Right lobe of liver (tissue), 4 donors: ENCODE measurements at regions not wholly inside any gene's neighbourhood (a gene's known extent, or its start where the extent isn't known, plus 50 kb on each side); places are given as distances from the start of the nearest gene placed in this dataset.

Experiments
- POLR2A ChIP-seq: fragments of 450-650 bp; IDR thresholded peaks from one replicate; pipeline ENCODE4 v1.6.1; 2017; ENCODE audit warnings: antibody characterized with exemption, mild to moderate bottlenecking
- TF ChIP-seq, protein P1 (sequence below), 4 donors: fragments of 200-600 bp in 3 of 4; fragments of 450-650 bp in 1 of 4; IDR thresholded peaks; one replicate each; pipeline versions ENCODE4 v1.5.1 to v1.8.0; 2016 to 2022; ENCODE audit warnings: antibody characterized with exemption in 4 of 4, mild to moderate bottlenecking in 2 of 4
- donor health status: DM: no; HTN: no; CAD: no.
- donor health status: DM: no; HTN: no; CAD: no.
- donor health status: DM: no; HTN: yes; CAD: no.

GRCh38 chr11:81432333-81432732 is 1301.3 kb downstream of the FAM181B start:
- TF ChIP-seq, protein P1, sequence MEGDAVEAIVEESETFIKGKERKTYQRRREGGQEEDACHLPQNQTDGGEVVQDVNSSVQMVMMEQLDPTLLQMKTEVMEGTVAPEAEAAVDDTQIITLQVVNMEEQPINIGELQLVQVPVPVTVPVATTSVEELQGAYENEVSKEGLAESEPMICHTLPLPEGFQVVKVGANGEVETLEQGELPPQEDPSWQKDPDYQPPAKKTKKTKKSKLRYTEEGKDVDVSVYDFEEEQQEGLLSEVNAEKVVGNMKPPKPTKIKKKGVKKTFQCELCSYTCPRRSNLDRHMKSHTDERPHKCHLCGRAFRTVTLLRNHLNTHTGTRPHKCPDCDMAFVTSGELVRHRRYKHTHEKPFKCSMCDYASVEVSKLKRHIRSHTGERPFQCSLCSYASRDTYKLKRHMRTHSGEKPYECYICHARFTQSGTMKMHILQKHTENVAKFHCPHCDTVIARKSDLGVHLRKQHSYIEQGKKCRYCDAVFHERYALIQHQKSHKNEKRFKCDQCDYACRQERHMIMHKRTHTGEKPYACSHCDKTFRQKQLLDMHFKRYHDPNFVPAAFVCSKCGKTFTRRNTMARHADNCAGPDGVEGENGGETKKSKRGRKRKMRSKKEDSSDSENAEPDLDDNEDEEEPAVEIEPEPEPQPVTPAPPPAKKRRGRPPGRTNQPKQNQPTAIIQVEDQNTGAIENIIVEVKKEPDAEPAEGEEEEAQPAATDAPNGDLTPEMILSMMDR (IDR thresholded peaks at IDR 0.05): no peak
- TF ChIP-seq POLR2A: no peak
